HEK293 (cell line): ENCODE measurements at regions not wholly inside any gene's neighbourhood (a gene's known extent, or its start where the extent isn't known, plus 50 kb on each side); places are given as distances from the start of the nearest gene placed in this dataset.

Experiments
- ZFP41 ChIP-seq: fragments of 450-650 bp; formaldehyde crosslinking; IDR thresholded peaks from 2 replicates; pipeline ENCODE4 v1.5.1; 2016; ENCODE audit warnings: missing biosample characterization, missing genetic modification characterization, borderline replicate concordance
- ZNF140 ChIP-seq: fragments of 450-650 bp; formaldehyde crosslinking; IDR thresholded peaks from 2 replicates; pipeline ENCODE4 v1.5.1; 2016; ENCODE audit warnings: missing biosample characterization, missing genetic modification characterization
- ZNF23 ChIP-seq: fragments of 450-650 bp; formaldehyde crosslinking; IDR thresholded peaks from 2 replicates; pipeline ENCODE4 v1.5.1; 2016; ENCODE audit warnings: missing biosample characterization, missing genetic modification characterization, borderline replicate concordance
- ZNF266 ChIP-seq: fragments of 450-650 bp; formaldehyde crosslinking; IDR thresholded peaks from 2 replicates; pipeline ENCODE4 v1.5.1; 2016; ENCODE audit warnings: missing biosample characterization, missing genetic modification characterization, low read depth
- ZNF785 ChIP-seq: fragments of 450-650 bp; formaldehyde crosslinking; IDR thresholded peaks from 2 replicates; pipeline ENCODE4 v1.5.1; 2016; ENCODE audit warnings: missing biosample characterization, missing genetic modification characterization

- no peak for TF ChIP-seq ZNF785 (tag by site-specific recombination)
- TF ChIP-seq ZFP41: no peak
- no peak for TF ChIP-seq ZNF266
- no peak for TF ChIP-seq ZNF23 (tag by site-specific recombination)
- no peak for TF ChIP-seq ZNF140 (tag by site-specific recombination)
Observed at GRCh38 chr5:159821461-159821940, 94.8 kb upstream of the ADRA1B start.
